ENCODE measurements at regions not wholly inside any gene's neighbourhood (a gene's known extent, or its start where the extent isn't known, plus 50 kb on each side); places are given as distances from the start of the nearest gene placed in this dataset.

DNA sequence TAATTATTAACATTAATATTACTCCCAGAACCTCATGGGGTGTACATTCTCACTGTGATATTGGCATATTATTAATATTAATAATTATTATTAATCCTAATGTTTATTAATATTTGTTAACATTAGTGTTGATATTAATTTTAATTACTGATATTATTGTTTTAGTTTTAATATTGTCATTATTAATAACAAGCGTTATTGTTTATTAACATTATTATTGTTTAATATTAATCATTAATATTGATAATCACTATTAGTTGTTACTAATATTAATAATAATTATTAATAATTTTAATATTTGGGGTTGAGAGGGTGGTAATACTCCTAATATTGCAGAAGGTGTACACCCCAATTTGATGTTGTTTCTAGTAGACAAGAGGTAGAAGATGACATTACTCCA lies 193.1 kb upstream of the XIRP2 start:
- TF ChIP-seq, protein P1, sequence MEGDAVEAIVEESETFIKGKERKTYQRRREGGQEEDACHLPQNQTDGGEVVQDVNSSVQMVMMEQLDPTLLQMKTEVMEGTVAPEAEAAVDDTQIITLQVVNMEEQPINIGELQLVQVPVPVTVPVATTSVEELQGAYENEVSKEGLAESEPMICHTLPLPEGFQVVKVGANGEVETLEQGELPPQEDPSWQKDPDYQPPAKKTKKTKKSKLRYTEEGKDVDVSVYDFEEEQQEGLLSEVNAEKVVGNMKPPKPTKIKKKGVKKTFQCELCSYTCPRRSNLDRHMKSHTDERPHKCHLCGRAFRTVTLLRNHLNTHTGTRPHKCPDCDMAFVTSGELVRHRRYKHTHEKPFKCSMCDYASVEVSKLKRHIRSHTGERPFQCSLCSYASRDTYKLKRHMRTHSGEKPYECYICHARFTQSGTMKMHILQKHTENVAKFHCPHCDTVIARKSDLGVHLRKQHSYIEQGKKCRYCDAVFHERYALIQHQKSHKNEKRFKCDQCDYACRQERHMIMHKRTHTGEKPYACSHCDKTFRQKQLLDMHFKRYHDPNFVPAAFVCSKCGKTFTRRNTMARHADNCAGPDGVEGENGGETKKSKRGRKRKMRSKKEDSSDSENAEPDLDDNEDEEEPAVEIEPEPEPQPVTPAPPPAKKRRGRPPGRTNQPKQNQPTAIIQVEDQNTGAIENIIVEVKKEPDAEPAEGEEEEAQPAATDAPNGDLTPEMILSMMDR (IDR thresholded peaks at IDR 0.05 in 4 of 5, conservative IDR thresholded peaks at IDR 0.05 in 1 of 5) = no peak
- TF ChIP-seq POLR2A (IDR thresholded peaks at IDR 0.05) = no peak
